PFSK-1 (cell line): ENCODE measurements at regions not wholly inside any gene's neighbourhood (a gene's known extent, or its start where the extent isn't known, plus 50 kb on each side); places are given as distances from the start of the nearest gene placed in this dataset.

Experiments used
- FOXP2 ChIP-seq: optimal IDR thresholded peaks from 2 replicates; pipeline ENCODE3; 2011; ENCODE audit warnings: borderline replicate concordance, control low read depth, inconsistent platforms; ENCODE audit not compliant: insufficient read depth; ENCODE audit errors: extremely low read length, extremely low read depth
- POLR2AphosphoS5 ChIP-seq: IDR thresholded peaks from 2 replicates; pipeline ENCODE4 v1.6.1; 2012; ENCODE audit warnings: low read depth, mild to moderate bottlenecking, control low read depth, low read length, moderate library complexity
- REST ChIP-seq, 2 experiments: IDR thresholded peaks; 2 replicates each; pipeline versions ENCODE4 v1.6.1 to v1.8.0; 2011 to 2012; ENCODE audit warnings: low read depth in 2 of 2, low read length in 2 of 2, control low read depth in 1 of 2, inconsistent platforms in 1 of 2, mild to moderate bottlenecking in 1 of 2, moderate library complexity in 1 of 2; ENCODE audit not compliant: insufficient read depth in 1 of 2
- SIN3A ChIP-seq: IDR thresholded peaks from 2 replicates; pipeline ENCODE4 v1.6.1; 2012; ENCODE audit warnings: mild to moderate bottlenecking, low read length, moderate library complexity, borderline replicate concordance; ENCODE audit not compliant: insufficient read depth
- TAF1 ChIP-seq: IDR thresholded peaks from 2 replicates; pipeline ENCODE4 v1.6.1; 2012; ENCODE audit warnings: low read length, control low read depth, borderline replicate concordance; ENCODE audit not compliant: insufficient read depth

GRCh38 chr4:126180642-126181041 lies 865.9 kb downstream of the FAT4 start:
- TF ChIP-seq FOXP2 (no peak), SIN3A (no peak), REST (IDR thresholded peaks at IDR 0.05; ENCODE audit: insufficient read depth in 1 of 2, low read depth in 2 of 2, low read length in 2 of 2) (no peak), TAF1 (no peak), POLR2AphosphoS5 (no peak)

- no peak for TF ChIP-seq REST (IDR thresholded peaks at IDR 0.05; ENCODE audit: insufficient read depth in 1 of 2, low read depth in 2 of 2, low read length in 2 of 2)
- no peak for TF ChIP-seq TAF1
- TF ChIP-seq FOXP2: no peak
- TF ChIP-seq POLR2AphosphoS5: no peak
- no peak for TF ChIP-seq SIN3A
These were observed 867.6 kb downstream of the FAT4 start for GRCh38 chr4:126182336-126182735.

GRCh38 chr4:126182786-126183185 lies 868.0 kb downstream of the FAT4 start:
- no peak for TF ChIP-seq REST (IDR thresholded peaks at IDR 0.05; ENCODE audit: insufficient read depth in 1 of 2, low read depth in 2 of 2, low read length in 2 of 2)
- TF ChIP-seq TAF1: no peak
- no peak for TF ChIP-seq SIN3A
- no peak for TF ChIP-seq FOXP2
- no peak for TF ChIP-seq POLR2AphosphoS5

- no peak for TF ChIP-seq SIN3A
- no peak for TF ChIP-seq REST (IDR thresholded peaks at IDR 0.05; ENCODE audit: insufficient read depth in 1 of 2, low read depth in 2 of 2, low read length in 2 of 2)
- no peak for TF ChIP-seq TAF1
- no peak for TF ChIP-seq FOXP2
- TF ChIP-seq POLR2AphosphoS5: no peak
These were observed 868.5 kb downstream of the FAT4 start for GRCh38 chr4:126183206-126183605.

GRCh38 chr4:126191536-126191935 lies 876.8 kb downstream of the FAT4 start:
- TF ChIP-seq POLR2AphosphoS5 (no peak), FOXP2 (no peak), SIN3A (no peak), REST (IDR thresholded peaks at IDR 0.05; ENCODE audit: insufficient read depth in 1 of 2, low read depth in 2 of 2, low read length in 2 of 2) (no peak), TAF1 (no peak)
